ENCODE measurements at regions not wholly inside any gene's neighbourhood (a gene's known extent, or its start where the extent isn't known, plus 50 kb on each side); places are given as distances from the start of the nearest gene placed in this dataset.
"Not testable (repeated sequence)": the region's sequence is repeated elsewhere in the genome, so short reads cannot be mapped to it uniquely, and the experiment has no call there.

DNA sequence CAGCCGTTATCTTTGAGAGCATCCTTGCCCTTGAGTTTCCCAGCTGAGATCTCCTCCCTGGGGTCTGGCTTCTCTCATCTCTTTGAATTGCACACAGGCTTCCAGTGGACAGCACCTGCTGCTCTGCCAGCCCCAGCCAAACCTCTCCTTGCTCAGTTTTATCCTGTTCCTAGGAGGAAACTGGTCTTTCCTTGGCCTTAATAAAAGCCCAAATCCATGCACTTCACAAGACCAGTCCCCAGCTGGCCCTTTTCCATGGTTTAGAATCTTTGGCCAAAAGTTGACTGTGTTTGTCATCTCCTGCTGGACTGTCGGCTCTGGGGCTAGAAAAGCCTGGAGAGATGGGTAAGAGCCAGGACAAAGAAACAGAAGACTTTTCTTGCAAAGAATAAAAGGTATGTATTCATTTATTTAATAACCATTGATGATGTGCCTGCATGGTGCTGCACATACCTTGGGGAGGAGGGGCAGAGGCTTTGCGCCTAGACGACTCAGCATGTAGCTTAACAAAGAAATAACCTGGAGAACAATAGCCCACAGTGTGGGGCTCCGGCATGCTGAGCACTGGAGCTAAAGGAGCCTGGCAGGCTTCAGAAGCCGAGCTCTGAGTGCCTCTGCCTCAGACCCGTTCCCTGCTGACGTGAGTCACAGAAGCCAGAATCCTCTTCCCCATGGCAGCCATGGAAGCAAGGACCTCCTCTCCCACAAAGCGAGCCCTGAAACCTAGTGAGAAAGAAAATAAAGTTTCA is 319.3 kb upstream of the B3GAT1 start:
- Mint-ChIP-seq H3K4me1 (ENCODE audit: low read depth) (no peaks in the 10 kb centered on the region), H3K27ac (no peak overlapping the region), H3K36me3 (ENCODE audit: insufficient read depth in 2 of 2) (no peaks in the 10 kb centered on the region), H3K9me3 (no peaks in the 10 kb centered on the region), H3K4me3 (no peak overlapping the region), H3K27me3 (ENCODE audit: low read depth) (peaks cover 11% of the 10 kb centered on the region)
- no peak for ATAC-seq (replicated peaks in 1 of 2)
- DNase-seq: no peak

DNA sequence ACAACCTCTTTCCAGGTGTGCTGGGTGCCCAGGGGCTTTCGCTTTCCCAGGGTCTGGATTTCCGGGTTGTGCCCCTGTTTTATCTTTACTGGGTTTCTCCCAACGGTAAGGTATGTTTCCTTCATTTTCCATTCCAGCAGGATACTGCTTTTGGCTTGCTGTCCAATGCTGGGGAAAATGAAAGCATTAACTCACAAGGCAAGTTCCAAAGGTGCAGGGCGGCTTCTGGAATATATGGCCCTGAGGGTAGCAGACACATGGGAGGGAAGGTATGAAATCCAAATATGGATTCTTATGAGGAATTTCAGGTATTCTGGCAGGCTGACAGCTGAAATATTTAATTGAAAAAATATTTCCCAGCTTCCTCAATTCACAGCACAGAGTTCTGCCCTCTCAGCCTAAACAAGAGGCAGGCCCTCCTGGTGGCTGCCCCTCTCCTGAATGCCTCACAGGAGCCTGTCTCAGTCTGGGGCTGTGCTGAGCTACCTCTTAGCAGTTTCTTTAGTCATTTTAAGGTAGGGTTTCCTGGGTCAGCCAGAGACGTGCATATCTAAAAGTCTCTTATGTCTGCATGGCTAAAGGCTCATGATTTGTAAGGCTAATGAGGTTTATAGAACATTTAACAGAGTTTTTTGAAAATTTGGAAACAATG is 318.6 kb upstream of the B3GAT1 start:
- H3K4me3 Mint-ChIP-seq: no peak overlapping the region
- no peak for ATAC-seq (replicated peaks in 1 of 2)
- no peaks in the 10 kb centered on the region for H3K9me3 Mint-ChIP-seq
- no peaks in the 10 kb centered on the region for H3K4me1 Mint-ChIP-seq (ENCODE audit: low read depth)
- no peak overlapping the region for H3K27ac Mint-ChIP-seq
- no peaks in the 10 kb centered on the region for H3K36me3 Mint-ChIP-seq (ENCODE audit: insufficient read depth in 2 of 2)
- peaks cover 13% of the 10 kb centered on the region for H3K27me3 Mint-ChIP-seq (ENCODE audit: low read depth)
- DNase-seq: no peak

DNA sequence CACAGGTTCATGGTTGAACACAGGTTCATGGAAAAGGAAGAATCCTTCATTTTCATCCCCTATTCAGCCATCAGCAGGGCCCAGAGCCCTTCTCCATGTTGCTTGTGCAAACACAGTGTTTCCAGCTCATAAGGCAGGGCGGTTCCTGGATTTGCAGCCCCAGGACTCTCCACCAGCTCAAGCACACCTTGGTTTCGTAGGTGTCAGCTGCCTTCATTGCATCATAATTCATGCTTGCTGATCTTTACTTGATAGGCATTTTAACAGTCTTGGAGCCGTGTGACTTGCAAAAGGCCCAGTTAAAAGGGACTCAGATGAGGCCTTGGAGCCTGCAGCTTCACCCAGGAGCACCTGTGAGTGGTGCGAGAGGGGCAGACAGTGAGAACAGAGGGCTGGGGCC is 318.1 kb upstream of the B3GAT1 start:
- Mint-ChIP-seq H3K27ac (no peak overlapping the region), H3K4me1 (ENCODE audit: low read depth) (no peaks in the 10 kb centered on the region), H3K9me3 (no peaks in the 10 kb centered on the region), H3K36me3 (ENCODE audit: insufficient read depth in 2 of 2) (no peaks in the 10 kb centered on the region), H3K27me3 (ENCODE audit: low read depth) (peaks cover 13% of the 10 kb centered on the region), H3K4me3 (no peak overlapping the region)
- DNase-seq: no peak
- no peak for ATAC-seq (replicated peaks in 1 of 2)

DNA sequence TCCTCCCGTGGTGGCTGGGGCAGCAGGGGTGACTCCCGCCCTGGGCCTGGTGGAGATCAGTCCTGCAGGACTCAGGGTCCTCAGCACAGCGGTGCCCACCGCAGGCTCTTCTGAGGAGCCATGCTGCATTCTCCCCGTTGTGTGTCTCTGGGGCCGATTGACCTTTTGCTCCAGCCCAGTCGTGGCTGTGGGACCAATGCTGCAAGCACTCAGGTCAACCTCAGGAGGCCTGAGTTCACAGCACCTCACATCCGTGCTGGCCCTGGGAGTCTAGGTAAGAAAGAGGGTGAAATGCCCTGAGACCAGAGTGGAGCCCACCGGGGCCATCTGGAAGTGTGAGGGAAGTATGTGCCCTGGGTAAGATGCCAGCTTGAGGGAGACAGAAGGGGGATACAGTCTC is 316.1 kb upstream of the B3GAT1 start:
- H3K27me3 Mint-ChIP-seq (ENCODE audit: low read depth): peaks cover 25% of the 10 kb centered on the region

DNA sequence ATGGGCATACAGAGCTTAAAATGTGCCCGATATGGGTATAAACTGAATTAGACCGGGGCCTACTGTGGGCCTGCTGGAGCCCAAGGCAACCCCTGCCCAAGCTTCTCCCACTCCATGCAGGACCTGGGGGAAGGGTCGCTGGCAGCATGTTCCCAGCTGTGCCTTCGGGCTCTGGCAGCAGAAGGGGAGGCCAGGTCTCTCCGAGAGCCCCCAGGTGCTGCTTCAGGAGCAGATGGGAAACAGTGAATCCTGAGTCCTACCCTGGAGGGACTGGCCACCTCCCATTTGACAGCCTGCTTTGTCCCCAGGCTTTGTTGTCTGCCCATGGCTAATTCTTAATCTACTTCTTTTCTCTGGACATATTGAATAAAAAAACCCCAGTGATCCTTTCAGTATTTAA is 315.6 kb upstream of the B3GAT1 start:
- ATAC-seq (replicated peaks in 1 of 2) (no peak), DNase-seq (no peak)
- peaks cover 0 to 3% of the 10 kb centered on the region in 2 donors for H3K36me3 Mint-ChIP-seq (ENCODE audit: insufficient read depth in 2 of 2)
- no peak overlapping the region for H3K4me3 Mint-ChIP-seq
- no peaks in the 10 kb centered on the region for H3K9me3 Mint-ChIP-seq
- H3K27ac Mint-ChIP-seq: no peak overlapping the region
- no peaks in the 10 kb centered on the region for H3K4me1 Mint-ChIP-seq (ENCODE audit: low read depth)
- H3K27me3 Mint-ChIP-seq (ENCODE audit: low read depth): peaks cover 30% of the 10 kb centered on the region

More for the DNA sequence above, 316.1 kb upstream of the B3GAT1 start:
- no peak overlapping the region for H3K4me3 Mint-ChIP-seq
- no peaks in the 10 kb centered on the region for H3K9me3 Mint-ChIP-seq
- no peaks in the 10 kb centered on the region for H3K4me1 Mint-ChIP-seq (ENCODE audit: low read depth)
- no peak for DNase-seq
- no peak overlapping the region for H3K27ac Mint-ChIP-seq
- ATAC-seq (replicated peaks in 1 of 2): no peak
- no peaks in the 10 kb centered on the region for H3K36me3 Mint-ChIP-seq (ENCODE audit: insufficient read depth in 2 of 2)

DNA sequence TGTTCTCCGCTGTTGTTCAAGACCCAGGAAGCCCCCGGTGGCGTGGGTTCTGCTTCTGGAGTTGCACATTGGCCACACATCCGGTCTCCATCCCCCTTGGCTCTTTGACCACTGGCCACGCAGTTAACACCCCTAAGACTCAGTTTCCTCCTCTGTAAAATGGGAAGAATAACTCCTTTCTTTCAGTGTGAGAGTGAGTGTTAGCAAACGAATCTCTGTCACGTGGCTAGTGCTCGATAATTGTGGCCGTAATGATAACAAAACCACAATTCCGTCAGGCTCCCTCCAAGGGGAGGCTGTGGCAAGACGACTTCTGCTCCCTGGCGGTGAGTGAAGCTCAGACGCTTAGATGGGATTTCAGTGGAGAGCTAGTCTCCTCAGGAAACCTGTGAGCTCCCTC is 315.2 kb upstream of the B3GAT1 start:
- DNase-seq (no peak), ATAC-seq (replicated peaks in 1 of 2) (no peak)
- H3K27ac Mint-ChIP-seq: no peak overlapping the region
- peaks cover 31% of the 10 kb centered on the region for H3K27me3 Mint-ChIP-seq (ENCODE audit: low read depth)
- H3K4me1 Mint-ChIP-seq (ENCODE audit: low read depth): no peaks in the 10 kb centered on the region
- peaks cover 0 to 3% of the 10 kb centered on the region in 2 donors for H3K36me3 Mint-ChIP-seq (ENCODE audit: insufficient read depth in 2 of 2)
- H3K9me3 Mint-ChIP-seq: no peaks in the 10 kb centered on the region
- H3K4me3 Mint-ChIP-seq: no peak overlapping the region

DNA sequence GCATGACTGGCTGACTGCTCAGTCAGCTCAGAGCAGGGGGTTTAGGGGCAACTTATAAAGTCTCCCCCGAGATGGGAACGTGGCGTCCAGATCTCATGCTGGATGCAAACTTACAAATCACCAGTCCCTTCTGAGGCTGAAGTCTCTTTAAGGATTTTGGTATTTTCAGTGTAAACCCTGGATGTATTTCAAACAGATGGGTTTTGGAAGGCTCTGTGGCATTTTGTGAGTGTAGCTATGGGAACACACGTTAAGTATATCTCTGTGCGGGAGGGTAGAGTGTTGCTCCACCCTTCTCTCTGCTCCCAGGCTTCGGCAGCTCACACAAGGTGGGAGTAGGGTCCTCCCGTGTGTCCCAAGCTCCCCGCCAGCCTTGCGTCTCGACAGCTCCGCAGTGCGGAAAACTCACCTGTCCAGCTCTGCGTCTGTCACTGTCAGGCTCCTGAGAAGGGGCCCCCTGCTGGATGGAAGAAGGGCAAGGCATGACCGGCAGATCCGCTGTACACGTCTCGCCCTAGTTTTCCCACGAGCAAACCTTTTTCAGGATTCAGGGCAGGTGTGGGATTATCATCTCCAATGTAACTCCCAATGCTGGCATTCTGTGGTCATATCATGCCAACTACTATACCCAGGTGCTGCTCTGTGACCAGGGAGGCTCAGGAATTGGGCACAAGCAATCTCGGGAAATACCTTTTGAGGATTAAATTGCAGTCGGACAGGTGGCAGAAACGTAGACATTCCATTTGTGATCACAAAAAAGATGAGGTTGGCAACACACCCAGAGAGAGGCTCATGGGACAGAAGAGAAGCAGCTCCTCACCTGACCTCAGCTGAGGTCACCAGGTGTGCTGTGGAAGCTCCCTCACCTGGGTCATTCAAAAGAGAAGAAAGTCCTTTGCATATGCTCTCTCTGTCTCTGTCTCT is 313.9 kb upstream of the B3GAT1 start:
- peaks cover 31% of the 10 kb centered on the region for H3K27me3 Mint-ChIP-seq (ENCODE audit: low read depth)
- no peaks in the 10 kb centered on the region for H3K4me1 Mint-ChIP-seq (ENCODE audit: low read depth)
- H3K36me3 Mint-ChIP-seq (ENCODE audit: insufficient read depth in 2 of 2): peaks cover 0 to 3% of the 10 kb centered on the region in 2 donors
- no peak overlapping the region for H3K4me3 Mint-ChIP-seq
- H3K27ac Mint-ChIP-seq: no peak overlapping the region
- ATAC-seq (replicated peaks in 1 of 2) (no peak), DNase-seq (no peak)
- no peaks in the 10 kb centered on the region for H3K9me3 Mint-ChIP-seq

DNA sequence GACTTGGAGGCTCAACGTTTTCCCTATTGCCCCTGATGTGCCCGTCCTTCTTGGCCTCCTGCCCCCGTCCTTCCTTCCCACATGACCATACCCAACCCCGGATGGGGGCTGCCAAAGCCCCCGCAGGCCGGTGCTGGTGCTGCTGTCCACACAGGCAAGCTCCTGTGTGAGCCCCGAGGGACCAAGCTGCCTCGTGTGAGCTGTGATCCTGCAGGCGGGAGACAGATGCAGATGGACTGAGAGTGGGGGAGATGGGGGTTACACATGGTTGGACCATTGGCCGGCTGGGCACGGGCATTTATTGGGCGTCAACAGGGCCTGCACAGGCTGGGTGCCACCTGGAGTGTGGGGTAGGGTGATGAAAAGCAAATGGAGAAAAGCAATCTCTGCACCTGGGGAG is 313.2 kb upstream of the B3GAT1 start:
- peaks cover 0 to 3% of the 10 kb centered on the region in 2 donors for H3K9me3 Mint-ChIP-seq
- no peak for DNase-seq
- no peaks in the 10 kb centered on the region for H3K4me1 Mint-ChIP-seq (ENCODE audit: low read depth)
- H3K27me3 Mint-ChIP-seq (ENCODE audit: low read depth): peaks cover 31% of the 10 kb centered on the region
- no peak overlapping the region for H3K27ac Mint-ChIP-seq
- H3K36me3 Mint-ChIP-seq (ENCODE audit: insufficient read depth in 2 of 2): peaks cover 0 to 3% of the 10 kb centered on the region in 2 donors
- no peak overlapping the region for H3K4me3 Mint-ChIP-seq
- ATAC-seq (replicated peaks in 1 of 2): no peak

DNA sequence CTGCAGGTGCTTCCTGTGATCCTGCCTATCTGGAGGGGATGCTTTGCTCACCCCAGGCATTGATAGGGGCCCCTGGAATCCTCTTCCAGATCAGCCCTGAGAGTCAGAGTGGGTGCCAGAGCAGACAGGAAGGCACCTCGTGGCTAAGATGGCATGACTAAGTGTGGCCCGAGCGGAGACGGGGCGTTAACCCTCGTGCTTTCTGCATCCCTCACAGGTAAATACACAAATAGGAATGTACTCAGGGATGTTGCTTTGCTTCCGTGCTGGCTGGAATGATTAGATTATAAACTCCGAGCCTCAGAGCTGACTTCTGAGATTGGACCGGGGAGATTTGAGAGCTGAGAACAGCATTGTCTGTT is 312.7 kb upstream of the B3GAT1 start:
- Mint-ChIP-seq H3K27me3 (ENCODE audit: low read depth) (peaks cover 31% of the 10 kb centered on the region), H3K9me3 (peaks cover 0 to 3% of the 10 kb centered on the region in 2 donors), H3K27ac (no peak overlapping the region), H3K4me3 (no peak overlapping the region), H3K4me1 (ENCODE audit: low read depth) (no peaks in the 10 kb centered on the region), H3K36me3 (ENCODE audit: insufficient read depth in 2 of 2) (peaks cover 0 to 3% of the 10 kb centered on the region in 2 donors)
- ATAC-seq (replicated peaks in 1 of 2): no peak
- DNase-seq: no peak

DNA sequence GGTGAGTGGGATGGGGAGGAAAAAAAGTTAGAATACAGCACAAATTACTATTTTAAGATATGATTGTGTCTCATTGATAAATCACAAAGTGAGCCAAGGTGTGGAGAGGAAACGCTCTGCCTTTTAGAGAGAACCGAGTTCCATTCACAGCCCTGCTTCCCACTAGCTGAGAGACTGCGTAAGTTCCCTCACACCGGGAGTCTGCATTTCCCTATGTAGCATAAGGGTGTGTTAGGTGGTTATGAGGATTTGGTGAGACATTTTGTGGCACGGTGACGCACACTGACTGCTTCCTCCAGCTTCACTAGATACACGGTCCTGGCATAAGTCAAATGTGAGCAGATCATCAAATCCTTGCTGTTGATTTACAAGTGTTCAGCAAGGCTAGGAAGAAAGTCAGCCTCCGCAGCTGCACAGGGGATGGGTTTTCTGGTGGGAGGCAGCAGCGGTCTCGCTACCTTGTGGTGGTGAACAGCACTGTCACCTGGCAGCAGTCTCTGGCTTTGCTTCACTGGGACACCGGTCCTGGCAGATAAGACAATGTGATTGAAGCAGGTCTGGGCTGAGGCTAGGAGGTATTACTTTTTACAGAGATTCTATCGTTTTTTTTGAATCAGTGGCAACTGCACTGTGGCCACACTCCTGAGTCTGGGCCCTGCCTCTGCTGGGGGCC is 312.2 kb upstream of the B3GAT1 start:
- Mint-ChIP-seq H3K4me3 (no peak overlapping the region), H3K4me1 (ENCODE audit: low read depth) (no peaks in the 10 kb centered on the region), H3K36me3 (ENCODE audit: insufficient read depth in 2 of 2) (peaks cover 0 to 3% of the 10 kb centered on the region in 2 donors), H3K27ac (no peak overlapping the region), H3K27me3 (ENCODE audit: low read depth) (peaks cover 31% of the 10 kb centered on the region), H3K9me3 (peaks cover 0 to 3% of the 10 kb centered on the region in 2 donors)
- DNase-seq: no peak
- ATAC-seq (replicated peaks in 1 of 2): no peak

DNA sequence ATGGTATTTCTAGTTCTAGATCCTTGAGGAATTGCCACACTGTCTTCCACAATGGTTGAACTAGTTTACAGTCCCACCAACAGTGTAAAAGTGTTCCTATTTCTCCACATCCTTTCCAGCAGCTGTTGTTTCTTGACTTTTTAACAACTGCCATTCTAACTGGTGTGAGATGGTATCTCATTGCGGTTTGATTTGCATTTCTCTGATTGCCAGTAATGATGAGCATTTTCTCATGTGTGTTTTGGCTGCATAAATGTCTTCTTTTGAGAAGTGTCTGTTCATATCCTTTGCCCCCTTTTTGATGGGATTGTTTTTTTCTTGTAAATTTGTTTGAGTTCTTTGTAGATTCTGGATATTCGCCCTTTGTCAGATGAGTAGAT is 308.6 kb upstream of the B3GAT1 start:
- not testable (repeated sequence) for DNase-seq; ATAC-seq (replicated peaks in 1 of 2); H3K9me3 Mint-ChIP-seq

DNA sequence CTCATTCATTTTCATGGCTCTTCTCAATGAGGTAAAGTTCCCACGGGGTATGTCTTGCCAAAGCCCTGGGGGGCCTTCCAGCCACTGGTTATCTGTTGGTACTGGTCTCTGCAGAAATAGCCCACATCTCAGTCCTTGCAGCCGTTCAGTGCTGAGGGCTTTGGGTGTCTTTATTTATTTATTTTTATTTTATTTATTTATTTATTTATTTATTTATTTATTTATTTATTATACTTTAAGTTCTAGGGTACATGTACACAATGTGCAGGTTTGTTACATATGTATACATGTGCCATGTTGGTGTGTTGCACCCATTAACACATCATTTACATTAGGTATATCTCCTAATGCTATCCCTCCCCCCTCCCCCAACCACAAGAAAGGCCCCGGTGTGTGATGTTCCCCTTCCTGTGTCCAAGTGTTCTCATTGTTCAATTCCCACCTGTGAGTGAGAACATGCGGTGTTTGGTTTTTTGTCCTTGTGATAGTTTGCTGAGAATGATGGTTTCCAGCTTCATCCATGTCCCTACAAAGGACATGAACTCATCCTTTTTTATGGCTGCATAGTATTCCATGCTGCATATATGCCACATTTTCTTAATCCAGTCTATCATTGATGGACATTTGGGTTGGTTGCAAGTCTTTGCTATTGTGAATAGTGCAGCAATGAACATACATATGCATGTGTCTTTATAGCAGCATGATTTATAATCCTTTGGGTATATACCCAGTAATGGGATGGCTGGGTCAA is 308.1 kb upstream of the B3GAT1 start:
- not testable (repeated sequence) for H3K4me1 Mint-ChIP-seq (ENCODE audit: low read depth); H3K9me3 Mint-ChIP-seq; ATAC-seq (replicated peaks in 1 of 2); H3K27ac Mint-ChIP-seq; DNase-seq; H3K36me3 Mint-ChIP-seq (ENCODE audit: insufficient read depth in 2 of 2); H3K4me3 Mint-ChIP-seq
- peaks cover 38% of the 10 kb centered on the region for H3K27me3 Mint-ChIP-seq (ENCODE audit: low read depth)

More for the DNA sequence above, 308.6 kb upstream of the B3GAT1 start:
- H3K4me1 Mint-ChIP-seq (ENCODE audit: low read depth); H3K4me3 Mint-ChIP-seq; H3K36me3 Mint-ChIP-seq (ENCODE audit: insufficient read depth in 2 of 2); H3K27ac Mint-ChIP-seq: not testable (repeated sequence)
- H3K27me3 Mint-ChIP-seq (ENCODE audit: low read depth): peaks cover 36% of the 10 kb centered on the region

All from activated T-cell treated with anti-CD3 and anti-CD28 coated beads, Interleukin-2, amount 50 U/mL, for 72 hours (primary cell).